PFSK-1 (cell line): ENCODE measurements at regions not wholly inside any gene's neighbourhood (a gene's known extent, or its start where the extent isn't known, plus 50 kb on each side); places are given as distances from the start of the nearest gene placed in this dataset.

Experiments used
- FOXP2 ChIP-seq: optimal IDR thresholded peaks from 2 replicates; pipeline ENCODE3; 2011; ENCODE audit warnings: borderline replicate concordance, control low read depth, inconsistent platforms; ENCODE audit not compliant: insufficient read depth; ENCODE audit errors: extremely low read length, extremely low read depth
- POLR2AphosphoS5 ChIP-seq: IDR thresholded peaks from 2 replicates; pipeline ENCODE4 v1.6.1; 2012; ENCODE audit warnings: low read depth, mild to moderate bottlenecking, control low read depth, low read length, moderate library complexity
- REST ChIP-seq, 2 experiments: IDR thresholded peaks; 2 replicates each; pipeline versions ENCODE4 v1.6.1 to v1.8.0; 2011 to 2012; ENCODE audit warnings: low read depth in 2 of 2, low read length in 2 of 2, control low read depth in 1 of 2, inconsistent platforms in 1 of 2, mild to moderate bottlenecking in 1 of 2, moderate library complexity in 1 of 2; ENCODE audit not compliant: insufficient read depth in 1 of 2
- SIN3A ChIP-seq: IDR thresholded peaks from 2 replicates; pipeline ENCODE4 v1.6.1; 2012; ENCODE audit warnings: mild to moderate bottlenecking, low read length, moderate library complexity, borderline replicate concordance; ENCODE audit not compliant: insufficient read depth
- TAF1 ChIP-seq: IDR thresholded peaks from 2 replicates; pipeline ENCODE4 v1.6.1; 2012; ENCODE audit warnings: low read length, control low read depth, borderline replicate concordance; ENCODE audit not compliant: insufficient read depth

DNA sequence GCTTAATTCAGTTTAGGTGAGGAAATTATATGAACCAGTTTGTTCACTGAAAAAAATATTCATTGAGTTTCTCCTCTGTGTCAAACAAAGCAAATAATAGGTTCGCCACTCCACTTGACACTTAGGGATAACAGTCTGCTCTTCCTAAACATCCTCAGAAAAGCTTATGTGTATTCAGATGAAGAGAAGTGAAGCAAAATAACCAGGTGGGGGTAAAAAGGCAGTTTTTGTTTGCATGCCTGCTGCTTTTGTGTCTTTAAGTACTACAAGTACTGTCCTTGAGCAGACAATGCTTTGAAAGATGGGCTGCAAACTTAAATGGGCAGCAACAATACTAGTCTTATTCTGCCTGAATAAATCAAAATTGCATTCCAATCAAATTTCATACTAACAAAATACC is 910.7 kb upstream of the MDGA2 start:
- TF ChIP-seq FOXP2 (no peak), REST (IDR thresholded peaks at IDR 0.05; ENCODE audit: insufficient read depth in 1 of 2, low read depth in 2 of 2, low read length in 2 of 2) (no peak), TAF1 (no peak), SIN3A (no peak), POLR2AphosphoS5 (no peak)

DNA sequence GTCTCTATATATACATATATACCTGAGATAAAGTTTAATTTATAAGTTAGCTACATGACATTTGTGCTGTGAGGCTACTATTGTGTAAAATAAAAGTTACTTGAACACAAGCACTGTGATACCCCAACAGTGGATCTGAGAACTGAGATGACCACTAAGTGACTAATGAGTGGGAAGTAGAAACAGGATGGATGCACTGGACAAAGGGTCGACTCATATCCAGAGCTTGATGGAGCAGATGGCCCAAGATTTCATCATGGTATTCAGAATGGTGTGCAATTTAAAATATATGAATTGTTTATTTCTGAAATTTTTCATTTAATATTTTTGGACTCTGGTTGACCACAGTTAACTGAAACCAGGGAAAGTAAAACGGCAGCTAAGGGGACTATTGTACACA is 908.6 kb upstream of the MDGA2 start:
- TF ChIP-seq TAF1, result no peak
- no peak for TF ChIP-seq POLR2AphosphoS5
- TF ChIP-seq SIN3A, result no peak
- no peak for TF ChIP-seq FOXP2
- no peak for TF ChIP-seq REST (IDR thresholded peaks at IDR 0.05; ENCODE audit: insufficient read depth in 1 of 2, low read depth in 2 of 2, low read length in 2 of 2)

- TF ChIP-seq FOXP2, result no peak
- TF ChIP-seq REST (IDR thresholded peaks at IDR 0.05; ENCODE audit: insufficient read depth in 1 of 2, low read depth in 2 of 2, low read length in 2 of 2), result no peak
- no peak for TF ChIP-seq SIN3A
- TF ChIP-seq TAF1, result no peak
- TF ChIP-seq POLR2AphosphoS5, result no peak
These were observed 907.5 kb upstream of the MDGA2 start for GRCh38 chr14:48582938-48583337.

DNA sequence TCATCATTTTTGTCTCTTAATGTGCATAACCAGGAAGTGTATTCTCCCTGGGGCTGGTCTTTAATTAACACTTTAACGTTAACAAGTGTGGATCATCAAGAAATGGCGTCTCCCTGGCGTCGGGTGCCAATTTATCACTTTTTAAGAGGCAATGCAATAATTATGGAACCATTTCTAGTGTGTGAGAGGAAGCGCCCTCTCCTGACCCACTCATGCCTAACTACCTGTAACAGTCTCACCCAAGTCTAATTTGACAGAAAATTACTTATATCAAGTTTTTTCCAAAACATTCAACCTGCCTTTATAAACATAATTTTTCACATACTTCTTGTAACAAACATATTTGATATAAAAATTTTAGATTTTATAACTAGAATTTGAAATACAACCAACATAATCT is 905.3 kb upstream of the MDGA2 start:
- TF ChIP-seq TAF1, result no peak
- no peak for TF ChIP-seq REST (IDR thresholded peaks at IDR 0.05; ENCODE audit: insufficient read depth in 1 of 2, low read depth in 2 of 2, low read length in 2 of 2)
- TF ChIP-seq POLR2AphosphoS5, result no peak
- no peak for TF ChIP-seq SIN3A
- no peak for TF ChIP-seq FOXP2

DNA sequence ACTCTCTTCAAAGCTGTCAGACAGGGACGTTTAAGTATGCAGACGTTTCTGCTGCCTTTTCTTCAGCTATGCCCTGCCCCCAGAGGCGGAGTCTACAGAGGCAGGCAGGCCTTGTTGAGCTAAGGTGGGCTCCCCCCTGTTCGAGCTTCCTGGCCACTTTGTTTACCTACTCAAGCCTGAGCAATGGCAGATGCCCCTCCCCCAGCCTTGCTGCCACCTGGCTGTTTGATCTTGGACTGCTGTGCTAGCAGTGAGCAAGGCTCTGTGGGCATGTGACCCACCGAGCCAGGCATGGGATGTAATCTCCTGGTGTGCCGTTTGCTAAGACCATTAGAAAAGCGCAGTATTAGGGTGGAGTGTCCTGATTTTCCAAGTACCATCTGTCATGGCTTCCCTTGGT is 900.4 kb upstream of the MDGA2 start:
- TF ChIP-seq TAF1 (no peak), FOXP2 (no peak)
